Cardiac septum (tissue), 1 donor: ENCODE measurements at regions not wholly inside any gene's neighbourhood (a gene's known extent, or its start where the extent isn't known, plus 50 kb on each side); places are given as distances from the start of the nearest gene placed in this dataset.
"Not testable (repeated sequence)": the region's sequence is repeated elsewhere in the genome, so short reads cannot be mapped to it uniquely, and the experiment has no call there.

Experiments used
- DNase-seq: peaks from one replicate; pipeline ENCODE4 v3.0.0-alpha.2; 2020; ENCODE audit warnings: low spot score
- intact Hi-C: fragments of 100-400 bp; cut with DNase I; formaldehyde crosslinking; loops from one replicate; pipeline ENCODE4 v1.14.0; 2022
- donor health status: DM: no; HTN: no; CAD: no.

DNA sequence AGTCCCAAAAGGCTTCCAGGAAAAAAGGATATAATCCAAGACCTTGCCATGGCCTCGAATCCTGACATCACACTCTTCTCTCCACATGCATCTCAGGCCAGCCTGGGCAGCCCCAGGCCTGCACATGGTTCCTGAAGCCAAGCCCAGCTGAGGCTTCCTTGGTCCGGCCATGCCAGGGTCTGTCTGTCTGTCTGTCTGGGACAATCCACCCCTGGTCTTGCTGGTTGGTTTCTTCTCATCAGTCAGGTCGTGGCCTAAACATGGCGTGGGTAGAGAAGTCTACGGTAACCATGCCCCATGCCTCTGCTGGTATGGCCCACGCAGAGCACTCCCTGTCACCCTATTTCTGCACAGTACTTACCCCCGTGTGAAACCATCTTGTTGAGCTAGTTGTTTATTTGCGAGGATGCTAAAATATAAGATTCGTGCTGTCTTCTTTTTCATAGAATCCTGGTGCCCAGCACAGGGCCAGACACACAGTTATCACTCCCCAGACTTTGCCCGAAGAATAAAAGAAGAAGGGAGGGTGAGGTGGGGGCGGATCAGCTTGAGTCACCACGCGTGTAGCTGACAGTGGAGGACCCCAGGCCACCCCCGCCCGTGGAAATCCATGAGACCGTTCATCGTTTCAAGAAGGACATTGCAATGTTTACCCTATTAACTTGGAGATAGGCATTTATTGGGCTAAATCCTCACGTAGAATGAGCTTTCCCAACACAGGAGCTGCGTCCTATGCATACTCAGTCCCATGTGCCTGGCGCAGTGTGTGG, 107.2 kb downstream of the RNASET2 start:
- DNase-seq: no peak
- intact Hi-C loops: no loop called here

GRCh38 chr6:166846446-166847142, 109.8 kb downstream of the RNASET2 start:
- intact Hi-C loops, DNase-seq: not testable (repeated sequence)

DNA sequence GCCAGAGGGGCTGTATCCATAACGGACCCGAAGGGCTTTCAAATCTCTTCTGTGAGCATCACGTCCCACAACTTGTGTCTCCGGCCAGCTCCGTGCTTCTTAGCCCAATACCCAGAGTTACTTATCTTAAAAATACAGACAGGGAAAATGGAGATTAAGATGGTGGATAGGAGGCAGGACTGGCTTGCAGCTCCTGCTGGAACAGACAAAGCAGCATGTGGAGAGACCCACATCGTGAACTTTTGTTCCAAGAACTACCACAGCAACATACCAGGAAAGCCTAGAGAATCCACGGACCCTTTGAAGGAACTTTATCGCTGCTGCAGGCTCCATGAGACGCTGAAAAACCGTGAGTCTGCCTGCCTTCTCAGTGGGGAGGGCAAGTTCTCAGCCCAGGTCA, 113.7 kb downstream of the RNASET2 start:
- DNase-seq: no peak
- intact Hi-C loops: no loop called here

- intact Hi-C loops: no loop called here
Measured at GRCh38 chr6:166841216-166841615, 115.1 kb downstream of the RNASET2 start.

DNA sequence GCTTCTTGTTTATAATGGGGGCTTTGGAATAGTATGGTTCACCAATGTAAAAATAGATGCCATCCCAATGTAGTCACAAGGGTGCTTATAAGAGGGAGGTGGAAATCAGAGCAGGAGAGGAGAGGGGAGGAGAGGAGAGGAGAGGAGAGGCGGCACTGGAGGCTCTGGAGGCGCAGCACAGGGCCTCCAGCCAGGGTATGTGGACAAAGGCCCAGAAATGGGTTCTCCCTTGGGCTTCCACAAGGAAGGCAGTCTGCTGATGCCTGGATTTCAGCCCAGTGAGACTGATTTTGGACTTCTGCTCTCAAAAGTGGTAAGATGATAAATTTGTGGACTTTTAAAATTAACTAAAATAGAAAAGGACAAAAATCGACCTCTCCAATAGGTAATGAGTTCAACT, 116.8 kb downstream of the RNASET2 start:
- no peak for DNase-seq
- intact Hi-C loops: no loop called here

More at GRCh38 chr6:166841216-166841615, 115.1 kb downstream of the RNASET2 start:
- no peak for DNase-seq

GRCh38 chr6:166838987-166839386, 117.4 kb downstream of the RNASET2 start:
- intact Hi-C loops: no loop called here
- no peak for DNase-seq

GRCh38 chr6:166836785-166837718, 119.3 kb downstream of the RNASET2 start:
- intact Hi-C loops: no loop called here
- DNase-seq: no peak

DNA sequence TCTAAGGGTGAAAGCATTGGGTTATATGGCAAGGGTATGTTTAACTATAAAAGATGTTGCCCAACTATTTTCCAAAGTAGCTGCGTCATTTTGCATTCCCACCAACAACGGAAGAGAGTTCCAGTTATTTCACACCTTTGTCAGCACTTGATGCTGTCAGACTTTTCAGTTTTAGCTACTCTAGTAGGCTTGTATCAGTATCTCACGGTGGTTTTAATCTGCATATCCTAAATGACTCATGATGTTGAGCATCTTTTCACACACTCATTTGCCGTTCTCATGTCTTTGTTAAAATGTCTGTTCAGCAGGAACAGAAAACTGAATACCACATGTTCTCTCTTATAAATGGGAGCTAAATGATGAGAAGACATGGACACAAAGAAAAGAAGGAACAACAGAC, 122.3 kb downstream of the RNASET2 start:
- DNase-seq: no peak
- intact Hi-C loops: no loop called here

DNA sequence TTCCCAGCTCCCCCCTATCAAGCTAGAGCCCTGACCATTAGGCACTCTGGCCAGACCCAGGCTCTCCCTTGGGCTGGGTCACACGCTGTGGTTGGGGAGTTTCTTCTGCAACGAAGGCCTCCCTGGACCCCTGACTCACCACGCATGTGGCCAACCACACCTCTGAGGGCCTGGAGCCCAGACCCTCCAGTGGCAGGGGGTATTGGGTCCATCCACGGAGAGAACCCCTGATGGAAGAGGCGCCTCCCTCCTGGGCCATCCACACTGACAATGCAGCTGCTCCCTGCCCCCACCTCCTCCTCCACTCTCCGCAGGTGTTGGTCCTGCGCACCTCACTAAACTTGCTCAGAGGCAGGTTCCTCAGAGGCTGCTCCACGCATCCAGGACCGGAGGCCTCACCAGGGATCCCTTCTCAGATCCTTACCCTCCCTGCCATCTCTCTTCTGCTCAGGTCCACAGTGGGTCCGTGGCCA, 125.4 kb downstream of the RNASET2 start:
- intact Hi-C loops: no loop called here
- no peak for DNase-seq

DNA sequence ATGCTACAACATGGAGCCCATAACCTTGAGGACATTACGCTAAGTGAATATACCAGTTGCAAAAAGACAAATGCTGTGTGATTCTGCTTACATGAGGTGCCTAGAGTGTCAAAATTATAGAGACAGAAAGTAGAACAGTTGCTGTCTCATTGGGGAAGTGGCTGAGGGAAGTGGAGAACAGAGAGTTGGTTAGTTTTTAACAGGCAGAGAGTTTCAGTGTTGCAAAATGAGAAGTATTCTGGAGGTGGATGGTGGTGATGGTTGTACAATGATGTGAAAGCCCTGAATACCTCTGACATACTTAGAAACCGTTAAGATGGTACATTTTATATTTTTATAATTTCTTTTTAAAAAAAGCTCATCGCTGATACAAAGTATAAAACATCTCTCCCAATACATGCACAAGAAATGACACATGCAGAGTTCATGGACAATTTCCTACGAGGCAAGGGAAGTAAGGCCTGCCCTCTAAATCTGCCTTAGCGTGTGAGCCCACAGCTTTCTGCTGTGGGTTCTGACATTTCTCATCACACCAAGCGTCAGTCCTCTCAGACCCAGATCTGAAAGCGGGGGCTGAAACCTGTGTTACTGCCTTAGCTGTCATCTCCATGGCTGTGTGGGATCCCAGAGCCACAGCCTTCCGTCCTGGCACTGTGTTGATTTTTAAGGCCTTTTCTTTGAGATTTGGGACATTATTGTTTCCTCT, 126.0 kb downstream of the RNASET2 start:
- intact Hi-C loops: no loop called here
- no peak for DNase-seq

DNA sequence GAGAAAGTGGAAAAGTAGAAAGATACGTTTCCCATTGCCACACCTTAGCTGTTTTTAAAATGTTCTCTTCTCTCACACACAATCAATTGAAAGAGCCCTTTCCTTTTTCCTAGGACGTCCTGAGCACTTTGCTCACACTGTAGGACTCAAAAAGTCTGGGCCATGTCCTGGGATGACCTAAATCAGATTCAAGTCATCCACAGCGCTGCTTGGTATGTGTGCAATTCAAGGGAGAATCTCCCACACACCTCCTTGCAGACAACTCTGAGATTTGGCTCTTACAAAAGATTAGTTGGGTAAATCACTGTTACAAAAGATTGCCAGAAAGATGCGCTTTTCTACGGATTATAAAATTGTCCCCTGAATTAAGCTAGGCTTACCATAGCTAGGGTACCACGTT, 130.1 kb downstream of the RNASET2 start:
- intact Hi-C loops: no loop called here
- no peak for DNase-seq

DNA sequence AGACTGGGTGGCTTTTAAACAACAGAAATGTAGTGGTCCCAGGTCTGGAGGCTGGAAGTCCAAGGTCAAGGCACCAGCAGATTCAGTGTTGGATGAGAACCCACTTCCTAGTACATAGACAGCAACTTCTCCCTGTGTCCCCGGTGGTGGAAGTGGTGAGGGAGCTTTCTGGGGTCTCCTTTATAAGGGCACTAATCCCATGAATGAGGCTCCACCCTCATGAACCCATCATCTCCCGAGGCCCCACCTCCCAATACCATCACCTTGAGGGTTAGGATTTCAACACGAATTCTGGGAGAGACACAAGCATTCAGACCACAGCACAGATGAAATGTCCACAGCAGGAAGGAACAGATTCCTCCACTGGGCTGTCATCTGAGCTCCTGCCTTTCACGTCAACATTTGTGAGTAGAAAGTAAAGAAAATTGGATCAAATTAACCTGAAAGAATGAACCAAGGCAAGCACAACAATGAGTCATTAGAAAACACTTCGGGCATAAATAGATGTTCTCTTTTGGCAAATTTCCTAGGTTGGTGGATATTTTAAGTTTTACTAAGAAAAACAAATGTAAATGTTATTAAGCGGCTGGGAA, 130.7 kb downstream of the RNASET2 start:
- intact Hi-C loops: no loop called here
- no peak for DNase-seq

DNA sequence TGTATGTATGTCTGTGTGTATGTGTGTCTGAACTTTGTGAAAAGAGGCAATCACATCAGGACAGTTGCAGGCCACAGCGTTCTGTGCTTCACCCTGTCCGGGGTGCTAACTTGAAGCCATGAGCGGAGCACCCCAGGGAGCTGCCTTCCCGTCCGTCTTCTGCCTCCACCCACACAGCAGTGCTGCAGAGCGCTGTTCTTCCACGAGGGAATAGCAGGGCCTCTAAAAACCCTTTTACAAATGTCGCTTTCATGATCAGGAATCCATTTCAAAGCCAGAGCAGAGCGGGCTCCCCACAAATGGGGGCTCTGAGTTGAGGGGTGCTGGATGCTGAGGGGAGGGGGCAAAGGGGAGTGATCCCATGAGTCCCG, 131.5 kb downstream of the RNASET2 start:
- intact Hi-C loops: no loop called here
- no peak for DNase-seq

GRCh38 chr6:166824146-166824879, 132.0 kb downstream of the RNASET2 start:
- intact Hi-C loops: no loop called here

DNA sequence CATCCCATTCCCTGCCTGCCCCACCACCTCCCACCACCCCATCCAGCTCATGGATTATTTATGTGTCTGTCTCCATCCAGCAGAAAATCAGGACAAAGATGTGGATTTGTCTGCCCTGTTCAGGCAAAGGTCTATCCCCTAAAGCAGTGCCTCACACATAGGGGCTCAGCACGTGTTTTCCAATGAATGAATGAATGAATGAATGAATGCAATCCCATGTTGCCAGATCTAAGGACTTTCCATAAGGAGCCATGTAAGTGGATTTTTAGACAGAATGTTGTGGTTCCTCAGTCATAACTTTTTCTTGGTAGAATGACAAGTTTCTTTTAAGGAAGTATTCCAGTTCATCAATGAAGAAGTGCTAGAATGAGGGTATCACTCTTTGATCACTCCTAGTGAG, 133.7 kb downstream of the RNASET2 start:
- intact Hi-C loops: no loop called here
- DNase-seq: no peak

More at GRCh38 chr6:166824146-166824879, 132.0 kb downstream of the RNASET2 start:
- DNase-seq: no peak

DNA sequence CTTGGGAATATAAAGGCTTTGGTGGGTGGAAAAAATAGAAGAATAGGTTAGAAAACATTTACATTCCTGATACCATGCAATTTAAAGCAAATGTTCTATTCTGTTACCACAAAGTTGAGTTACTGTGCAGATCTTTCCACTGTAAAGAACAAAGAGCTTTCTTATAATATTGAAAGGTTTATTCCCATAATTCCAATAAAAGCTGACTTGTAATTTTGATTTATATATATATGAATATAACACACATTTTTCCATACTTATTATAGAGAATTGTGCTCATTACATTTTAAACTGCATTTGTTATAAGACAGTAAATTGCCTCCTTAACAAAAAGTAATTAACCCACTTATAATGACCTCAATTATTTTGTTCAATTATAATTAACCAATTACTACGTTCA, 135.9 kb downstream of the RNASET2 start:
- intact Hi-C loops: no loop called here

DNA sequence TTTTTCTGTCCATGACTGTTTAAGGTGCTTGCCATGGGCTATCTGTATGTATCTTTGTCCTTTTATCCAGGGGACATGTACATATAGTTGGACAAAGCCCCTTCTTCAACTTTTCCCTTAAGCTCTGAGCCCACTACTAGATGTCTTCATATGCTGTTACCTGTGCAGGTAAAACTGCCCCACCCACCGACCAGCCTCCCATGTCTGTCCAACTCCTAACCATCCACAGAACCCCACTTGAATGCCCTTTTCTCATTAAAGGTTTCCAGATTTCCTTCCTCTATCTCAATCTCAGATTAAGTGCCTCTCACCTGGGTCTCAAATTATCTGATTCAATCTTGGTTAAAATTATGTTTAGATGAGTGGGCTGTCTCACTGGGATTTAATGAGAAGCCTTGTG, 136.3 kb downstream of the RNASET2 start:
- DNase-seq: no peak
- intact Hi-C loops: no loop called here

More for the DNA sequence above, 135.9 kb downstream of the RNASET2 start:
- no peak for DNase-seq

GRCh38 chr6:166815629-166816028, 140.7 kb downstream of the RNASET2 start:
- DNase-seq: no peak
- intact Hi-C loops: no loop called here
